Peyer's patch (tissue), 4 donors: ENCODE measurements at regions not wholly inside any gene's neighbourhood (a gene's known extent, or its start where the extent isn't known, plus 50 kb on each side); places are given as distances from the start of the nearest gene placed in this dataset.
"Not testable (repeated sequence)": the region's sequence is repeated elsewhere in the genome, so short reads cannot be mapped to it uniquely, and the experiment has no call there.

ENCODE experiments used
- DNase-seq, 3 donors: peaks; one replicate each; pipeline ENCODE4 v3.0.0-alpha.2; 2017 to 2019
- H3K27ac ChIP-seq, 4 donors: fragments of 200-600 bp; sonication (generic); one replicate each; pipeline ENCODE4 v1.5.1; 2016 to 2019
- H3K27me3 ChIP-seq, 2 donors: fragments of 200-600 bp; sonication (generic); one replicate each; pipeline ENCODE4 v1.5.1; 2019
- H3K36me3 ChIP-seq, 3 donors: fragments of 200-600 bp; sonication (generic); one replicate each; pipeline ENCODE4 v1.5.1; 2016 to 2019
- H3K4me1 ChIP-seq, 4 donors: fragments of 200-600 bp; sonication (generic); one replicate each; pipeline ENCODE4 v1.5.1; 2016 to 2019
- H3K4me3 ChIP-seq, 4 donors: fragments of 200-600 bp; sonication (generic); 1 replicate in 3 of 4; 2 replicates in 1 of 4; pipeline ENCODE4 v1.5.1; 2016 to 2019; ENCODE audit warnings: mild to moderate bottlenecking in 1 of 4
- H3K9me3 ChIP-seq, 4 donors: fragments of 200-600 bp; sonication (generic); one replicate each; pipeline ENCODE4 v1.5.1; 2016 to 2019; ENCODE audit warnings: mild to moderate bottlenecking in 1 of 4
- POLR2A ChIP-seq, 2 donors: fragments of 450-650 bp; IDR thresholded peaks; one replicate each; pipeline ENCODE4 v1.5.1; 2017; ENCODE audit warnings: antibody characterized with exemption in 2 of 2, mild to moderate bottlenecking in 2 of 2, moderate library complexity in 2 of 2
- TF ChIP-seq, protein P1 (sequence below), 6 experiments: fragments of 450-650 bp in 4 of 6; fragments of 200-600 bp in 2 of 6; sonication (generic) in 1 of 6; IDR thresholded peaks; one replicate each; pipeline ENCODE4 v1.5.1; 2017 to 2019; ENCODE audit warnings: antibody characterized with exemption in 6 of 6, mild to moderate bottlenecking in 3 of 6, moderate library complexity in 1 of 6

DNA sequence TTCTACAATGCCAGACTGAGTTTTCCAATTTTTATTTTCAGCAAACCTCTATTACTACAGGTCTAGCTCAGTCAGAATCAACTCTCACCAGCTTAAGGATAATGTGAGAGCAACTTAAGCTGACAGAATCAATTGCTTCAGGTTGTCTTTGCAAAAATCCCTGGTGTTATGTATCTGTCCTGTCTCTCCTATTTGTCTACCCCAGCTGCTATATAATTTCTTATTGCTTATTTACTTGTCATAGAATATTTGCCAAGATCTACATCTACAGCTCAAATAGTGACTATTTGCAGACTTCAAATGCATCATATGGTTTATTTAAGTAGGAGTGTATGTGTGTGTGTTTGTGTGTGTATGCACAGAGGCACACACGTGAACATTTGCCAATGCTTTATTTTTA is 54.1 kb downstream of the FOXG1 start:
- no peaks in the 10 kb centered on the region for H3K4me1 ChIP-seq
- DNase-seq = no peak
- no peak overlapping the region for H3K27ac ChIP-seq
- H3K9me3 ChIP-seq = peaks cover 0 to 12% (median 0%) of the 10 kb centered on the region in 4 donors
- H3K4me3 ChIP-seq = no peak overlapping the region
- no peaks in the 10 kb centered on the region for H3K36me3 ChIP-seq
- no peaks in the 10 kb centered on the region for H3K27me3 ChIP-seq
- TF ChIP-seq, protein P1, sequence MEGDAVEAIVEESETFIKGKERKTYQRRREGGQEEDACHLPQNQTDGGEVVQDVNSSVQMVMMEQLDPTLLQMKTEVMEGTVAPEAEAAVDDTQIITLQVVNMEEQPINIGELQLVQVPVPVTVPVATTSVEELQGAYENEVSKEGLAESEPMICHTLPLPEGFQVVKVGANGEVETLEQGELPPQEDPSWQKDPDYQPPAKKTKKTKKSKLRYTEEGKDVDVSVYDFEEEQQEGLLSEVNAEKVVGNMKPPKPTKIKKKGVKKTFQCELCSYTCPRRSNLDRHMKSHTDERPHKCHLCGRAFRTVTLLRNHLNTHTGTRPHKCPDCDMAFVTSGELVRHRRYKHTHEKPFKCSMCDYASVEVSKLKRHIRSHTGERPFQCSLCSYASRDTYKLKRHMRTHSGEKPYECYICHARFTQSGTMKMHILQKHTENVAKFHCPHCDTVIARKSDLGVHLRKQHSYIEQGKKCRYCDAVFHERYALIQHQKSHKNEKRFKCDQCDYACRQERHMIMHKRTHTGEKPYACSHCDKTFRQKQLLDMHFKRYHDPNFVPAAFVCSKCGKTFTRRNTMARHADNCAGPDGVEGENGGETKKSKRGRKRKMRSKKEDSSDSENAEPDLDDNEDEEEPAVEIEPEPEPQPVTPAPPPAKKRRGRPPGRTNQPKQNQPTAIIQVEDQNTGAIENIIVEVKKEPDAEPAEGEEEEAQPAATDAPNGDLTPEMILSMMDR (IDR thresholded peaks at IDR 0.05) = no peak
- TF ChIP-seq POLR2A (IDR thresholded peaks at IDR 0.05) = no peak

GRCh38 chr14:28821993-28822392 is 55.4 kb downstream of the FOXG1 start:
- Histone ChIP-seq H3K27ac (no peak overlapping the region), H3K4me1 (no peaks in the 10 kb centered on the region), H3K4me3 (no peak overlapping the region), H3K27me3 (no peaks in the 10 kb centered on the region), H3K9me3 (peaks cover 0 to 12% (median 0%) of the 10 kb centered on the region in 4 donors), H3K36me3 (no peaks in the 10 kb centered on the region)
- no peak for DNase-seq
- TF ChIP-seq, protein P1 (IDR thresholded peaks at IDR 0.05) = no peak
- no peak for TF ChIP-seq POLR2A (IDR thresholded peaks at IDR 0.05)

- H3K9me3 ChIP-seq = peaks cover 0 to 12% (median 0%) of the 10 kb centered on the region in 4 donors
- TF ChIP-seq, protein P1 (IDR thresholded peaks at IDR 0.05) = no peak
- H3K4me3 ChIP-seq = no peak overlapping the region
- H3K27me3 ChIP-seq = no peaks in the 10 kb centered on the region
- H3K36me3 ChIP-seq = no peaks in the 10 kb centered on the region
- DNase-seq = no peak
- no peak overlapping the region for H3K27ac ChIP-seq
- H3K4me1 ChIP-seq = no peaks in the 10 kb centered on the region
These were observed 56.7 kb downstream of the FOXG1 start for GRCh38 chr14:28823245-28823644.

- Histone ChIP-seq H3K27me3 (no peaks in the 10 kb centered on the region), H3K36me3 (no peaks in the 10 kb centered on the region), H3K4me1 (no peaks in the 10 kb centered on the region), H3K9me3 (no peaks in the 10 kb centered on the region), H3K27ac (no peak overlapping the region), H3K4me3 (no peak overlapping the region)
- TF ChIP-seq POLR2A (IDR thresholded peaks at IDR 0.05) = no peak
- TF ChIP-seq, protein P1 (IDR thresholded peaks at IDR 0.05) = no peak
- DNase-seq = no peak
These were observed 63.5 kb downstream of the FOXG1 start for GRCh38 chr14:28830115-28830534.

DNA sequence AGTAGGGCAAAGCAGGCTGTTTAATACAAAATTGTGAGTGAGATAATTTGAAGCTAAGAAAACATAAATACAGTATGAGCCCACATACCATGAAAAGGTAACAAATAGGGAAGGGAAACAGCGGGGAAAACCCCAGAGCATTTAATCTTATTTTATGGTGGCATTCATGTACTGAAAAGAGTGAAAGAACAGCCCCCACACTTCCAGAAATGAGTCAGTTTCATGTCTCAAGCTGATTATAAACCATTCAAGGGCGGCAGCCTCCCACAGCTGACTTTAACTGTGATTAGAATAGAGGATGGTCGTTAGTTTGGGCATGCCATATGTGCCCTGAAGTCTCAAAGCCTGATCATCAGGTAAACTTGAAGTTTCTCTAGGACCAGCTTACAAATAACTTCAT is 64.5 kb downstream of the FOXG1 start:
- TF ChIP-seq POLR2A (IDR thresholded peaks at IDR 0.05) = no peak
- TF ChIP-seq, protein P1 (IDR thresholded peaks at IDR 0.05) = no peak
- Histone ChIP-seq H3K36me3 (no peaks in the 10 kb centered on the region), H3K9me3 (no peaks in the 10 kb centered on the region)

GRCh38 chr14:28842569-28842968 is 76.0 kb downstream of the FOXG1 start:
- H3K4me3 ChIP-seq, H3K27ac ChIP-seq, H3K36me3 ChIP-seq, DNase-seq, H3K27me3 ChIP-seq, H3K4me1 ChIP-seq, H3K9me3 ChIP-seq: not testable (repeated sequence)

More for the DNA sequence above, 64.5 kb downstream of the FOXG1 start:
- Histone ChIP-seq H3K27me3 (no peaks in the 10 kb centered on the region), H3K4me1 (no peaks in the 10 kb centered on the region), H3K4me3 (no peak overlapping the region), H3K27ac (no peak overlapping the region)
- no peak for DNase-seq
